GM18499 (cell line): ENCODE measurements at regions not wholly inside any gene's neighbourhood (a gene's known extent, or its start where the extent isn't known, plus 50 kb on each side); places are given as distances from the start of the nearest gene placed in this dataset.
"Not testable (repeated sequence)": the region's sequence is repeated elsewhere in the genome, so short reads cannot be mapped to it uniquely, and the experiment has no call there.

Experiments
- ATAC-seq: cut with Tn5 transposase; IDR thresholded peaks from one replicate; pipeline ENCODE4 v1.9.1; 2021; ENCODE audit warnings: moderate number of reproducible peaks; ENCODE audit not compliant: insufficient read depth, unreplicated experiment

GRCh38 chr1:208951908-208952307 is 631.6 kb upstream of the CAMK1G start:
- no peak for ATAC-seq

- ATAC-seq = no peak
Measured at GRCh38 chr1:208962867-208963266, 620.6 kb upstream of the CAMK1G start.

GRCh38 chr1:208965351-208965750 is 618.2 kb upstream of the CAMK1G start:
- ATAC-seq = no peak

GRCh38 chr1:208967334-208967733 is 616.2 kb upstream of the CAMK1G start:
- no peak for ATAC-seq

DNA sequence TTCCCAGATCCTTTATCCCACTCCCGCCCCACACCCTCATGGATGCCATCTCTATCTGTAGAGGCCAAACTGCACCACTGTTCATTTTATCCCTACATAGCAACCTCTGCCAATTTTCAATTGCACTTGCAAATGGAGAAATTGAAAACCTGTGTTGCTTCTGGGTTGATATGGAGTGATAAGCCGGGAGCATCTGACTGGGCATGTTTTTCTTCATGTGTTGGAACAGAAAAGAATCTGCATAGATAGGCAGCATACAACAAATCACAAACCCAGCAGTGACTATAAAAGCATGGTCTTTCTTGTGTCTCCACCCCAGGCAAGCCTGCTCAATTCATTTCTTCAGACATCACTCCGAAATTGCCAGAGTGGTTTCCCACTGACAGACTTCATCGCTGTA is 608.8 kb upstream of the CAMK1G start:
- no peak for ATAC-seq

GRCh38 chr1:208975456-208975855 is 608.1 kb upstream of the CAMK1G start:
- no peak for ATAC-seq

DNA sequence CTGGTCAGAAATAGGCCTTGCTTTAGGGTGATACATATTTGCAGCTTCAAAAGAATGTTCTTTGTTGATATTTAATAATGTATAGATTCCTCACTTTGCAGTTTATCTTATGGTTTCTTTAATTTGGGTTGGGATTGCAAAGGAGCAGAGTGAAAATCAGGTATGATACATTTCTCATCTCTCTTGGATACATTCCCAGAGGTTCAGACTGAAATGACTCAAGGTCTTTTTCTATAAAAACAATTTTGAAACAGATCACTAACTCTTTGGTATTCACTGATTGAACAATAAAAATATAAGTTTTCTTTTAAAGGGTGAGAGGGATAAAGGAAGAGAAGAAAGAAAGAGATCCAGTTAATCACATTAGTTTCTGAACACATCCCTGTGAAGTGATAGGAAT is 606.5 kb upstream of the CAMK1G start:
- no peak for ATAC-seq

- ATAC-seq = no peak
Measured at GRCh38 chr1:208977638-208978256, 605.8 kb upstream of the CAMK1G start.

- ATAC-seq = no peak
Measured at GRCh38 chr1:208979776-208980175, 603.7 kb upstream of the CAMK1G start.

GRCh38 chr1:208980605-208981004 is 602.9 kb upstream of the CAMK1G start:
- no peak for ATAC-seq

GRCh38 chr1:208985231-208985630 is 598.3 kb upstream of the CAMK1G start:
- no peak for ATAC-seq

DNA sequence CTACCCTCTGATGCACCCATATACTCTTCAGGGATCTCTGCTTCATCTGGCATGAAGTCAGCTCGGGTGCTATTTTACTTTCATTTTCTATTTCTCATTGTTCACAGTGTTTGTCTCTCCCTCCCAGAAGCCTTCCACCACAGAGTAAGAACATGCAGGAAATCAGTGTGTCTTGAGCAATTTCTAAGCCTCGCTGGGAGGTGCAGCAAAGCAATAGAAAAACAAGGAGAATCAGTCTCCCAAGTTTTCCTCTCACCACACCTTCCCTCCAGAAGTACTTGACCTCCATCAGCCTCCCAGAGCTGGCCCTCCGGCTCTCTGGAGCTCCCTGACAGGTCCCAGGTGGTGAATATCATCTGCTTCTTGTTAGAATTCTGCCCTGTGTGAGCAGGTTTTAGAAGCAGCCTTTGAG is 594.7 kb upstream of the CAMK1G start:
- ATAC-seq = peak; percentile 97

GRCh38 chr1:208990456-208990855 is 593.1 kb upstream of the CAMK1G start:
- ATAC-seq = no peak

DNA sequence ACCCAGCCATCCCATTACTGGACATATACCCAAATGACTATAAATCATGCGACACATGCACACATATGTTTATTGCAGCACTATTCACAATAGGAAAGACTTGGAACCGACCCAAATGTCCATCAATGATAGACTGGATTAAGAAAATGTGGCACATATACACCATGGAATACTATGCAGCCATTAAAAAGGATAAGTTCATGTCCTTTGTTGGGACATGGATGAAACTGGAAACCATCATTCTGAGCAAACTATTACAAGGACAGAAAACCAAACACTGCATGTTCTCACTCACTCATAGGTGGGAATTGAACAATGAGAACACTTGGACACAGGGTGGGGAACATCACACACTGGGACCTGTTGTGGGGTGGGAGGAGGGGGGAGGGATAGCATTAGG is 586.5 kb upstream of the CAMK1G start:
- not testable (repeated sequence) for ATAC-seq

DNA sequence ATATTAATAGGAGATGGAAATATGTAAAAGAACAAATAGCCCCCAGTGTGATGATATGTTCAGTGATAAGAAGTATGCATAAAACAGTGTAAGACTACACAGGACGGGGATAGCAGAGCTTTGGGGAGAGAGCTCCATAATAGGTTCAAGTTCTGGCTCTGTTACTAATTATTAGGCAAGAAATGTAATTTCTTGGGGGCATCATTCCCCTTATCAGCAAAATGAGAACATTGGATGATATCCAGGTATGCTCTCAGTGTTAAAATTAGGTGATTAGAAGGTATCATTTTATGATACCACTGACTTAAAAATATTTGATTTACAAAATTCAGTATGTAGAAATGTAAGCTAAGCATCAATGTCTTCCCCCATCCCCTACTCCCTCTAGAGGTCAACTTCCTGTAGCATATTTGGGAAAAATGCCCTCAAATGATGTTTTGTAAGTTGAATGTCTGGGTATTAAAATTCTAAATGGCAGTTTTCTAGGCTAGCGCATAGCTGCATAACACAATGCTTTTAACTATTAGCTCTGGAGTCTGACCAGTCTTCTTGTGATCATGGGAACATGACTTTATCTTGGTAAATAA is 585.7 kb upstream of the CAMK1G start:
- ATAC-seq = no peak

DNA sequence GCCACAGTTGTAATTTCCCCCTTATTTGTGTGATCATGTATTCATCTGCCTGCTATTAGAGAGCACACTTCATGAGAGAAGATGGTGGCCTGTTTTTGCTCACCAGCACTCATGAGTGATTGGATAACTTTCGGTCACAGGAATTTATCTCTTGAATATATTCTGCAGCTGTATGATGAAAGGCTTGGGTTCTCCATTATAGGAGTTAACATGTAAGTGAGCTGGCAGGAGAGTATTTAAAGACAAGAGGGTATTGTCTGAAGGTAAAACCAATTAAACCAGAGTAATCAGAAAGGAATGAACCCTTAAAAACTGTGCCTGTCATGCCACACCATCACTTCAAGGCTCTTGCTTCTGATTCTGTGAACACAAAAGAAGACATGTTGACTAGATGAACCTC is 574.9 kb upstream of the CAMK1G start:
- ATAC-seq = no peak

- ATAC-seq = no peak
Measured at GRCh38 chr1:209010475-209011230, 572.9 kb upstream of the CAMK1G start.

- ATAC-seq = no peak
Measured at GRCh38 chr1:209012443-209013196, 570.9 kb upstream of the CAMK1G start.

GRCh38 chr1:209015092-209015491 is 568.4 kb upstream of the CAMK1G start:
- no peak for ATAC-seq

- no peak for ATAC-seq
Measured at GRCh38 chr1:209021622-209022021, 561.9 kb upstream of the CAMK1G start.

DNA sequence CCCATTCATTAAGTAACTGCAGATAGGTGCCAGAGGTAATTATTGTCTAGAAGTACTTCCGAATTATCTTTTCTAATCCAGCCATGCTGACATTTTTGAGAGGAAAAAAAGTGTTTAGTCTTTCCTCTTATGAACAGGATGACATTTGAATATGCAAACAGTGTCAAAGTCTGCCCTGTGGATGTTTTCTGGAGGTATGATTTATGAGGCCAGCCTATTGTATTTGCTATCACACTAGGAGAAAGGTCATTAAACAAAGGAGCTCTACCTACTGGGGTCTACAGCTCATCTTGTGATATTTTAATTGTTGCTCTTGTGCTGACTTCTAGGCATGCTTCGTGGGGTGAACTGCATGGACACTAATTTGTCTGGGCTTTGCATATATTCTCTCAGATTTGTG is 559.7 kb upstream of the CAMK1G start:
- ATAC-seq = no peak
